ENCODE measurements at regions not wholly inside any gene's neighbourhood (a gene's known extent, or its start where the extent isn't known, plus 50 kb on each side); places are given as distances from the start of the nearest gene placed in this dataset.

DNA sequence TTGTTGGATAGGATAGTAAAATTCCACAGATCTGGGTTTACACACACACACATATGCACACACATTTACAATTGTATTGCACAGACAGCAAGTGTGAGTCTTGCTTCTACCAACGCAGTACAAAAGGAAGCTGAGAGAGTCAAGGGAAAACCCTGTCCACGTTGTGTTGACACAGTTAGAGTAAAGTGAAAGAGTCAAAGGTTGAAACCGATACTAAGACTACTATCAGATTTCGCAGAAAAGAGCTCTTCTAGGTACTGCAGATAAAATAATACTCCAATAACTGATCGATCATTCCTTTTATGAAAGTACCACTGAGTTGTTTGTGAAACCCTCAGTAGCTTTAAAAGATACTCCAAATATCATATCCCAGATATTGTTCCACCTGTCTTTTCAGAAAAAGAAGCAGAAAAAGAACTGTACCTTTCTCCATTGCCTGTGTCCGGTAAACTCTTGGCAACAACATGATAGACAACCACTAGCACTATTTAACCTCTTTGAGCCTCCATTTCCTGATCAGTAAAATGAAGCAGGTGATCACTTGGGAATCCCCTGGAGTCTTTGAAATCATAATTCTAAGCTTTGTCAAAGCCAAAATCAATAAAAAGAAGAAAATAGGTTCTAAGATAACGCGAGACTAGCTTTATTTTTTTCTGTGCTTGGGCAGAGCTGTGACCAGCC is 224.6 kb upstream of the FOXN3 start (continued):
- no peak for TF ChIP-seq MYC (IDR thresholded peaks at IDR 0.05; ENCODE audit: insufficient read depth, insufficient read length, insufficient replicate concordance, low read length, severe bottlenecking)
- peak in 1 of 2 experiments; percentile 27; a peak in 1 of 4 replicates for TF ChIP-seq ETV6 (conservative IDR thresholded peaks at IDR 0.05 in 1 of 2, IDR thresholded peaks at IDR 0.05 in 1 of 2; ENCODE audit: borderline replicate concordance in 1 of 2, low read depth in 1 of 2)
- TF ChIP-seq, protein P1, sequence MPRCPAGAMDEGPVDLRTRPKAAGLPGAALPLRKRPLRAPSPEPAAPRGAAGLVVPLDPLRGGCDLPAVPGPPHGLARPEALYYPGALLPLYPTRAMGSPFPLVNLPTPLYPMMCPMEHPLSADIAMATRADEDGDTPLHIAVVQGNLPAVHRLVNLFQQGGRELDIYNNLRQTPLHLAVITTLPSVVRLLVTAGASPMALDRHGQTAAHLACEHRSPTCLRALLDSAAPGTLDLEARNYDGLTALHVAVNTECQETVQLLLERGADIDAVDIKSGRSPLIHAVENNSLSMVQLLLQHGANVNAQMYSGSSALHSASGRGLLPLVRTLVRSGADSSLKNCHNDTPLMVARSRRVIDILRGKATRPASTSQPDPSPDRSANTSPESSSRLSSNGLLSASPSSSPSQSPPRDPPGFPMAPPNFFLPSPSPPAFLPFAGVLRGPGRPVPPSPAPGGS (IDR thresholded peaks at IDR 0.05; ENCODE audit: borderline replicate concordance, insufficient read depth, low read depth, low read length, poor library complexity, severe bottlenecking), result peak; percentile 39
- TF ChIP-seq YY1 (IDR thresholded peaks at IDR 0.05; ENCODE audit: low read depth, low read length), result no peak
- TF ChIP-seq, protein P2, sequence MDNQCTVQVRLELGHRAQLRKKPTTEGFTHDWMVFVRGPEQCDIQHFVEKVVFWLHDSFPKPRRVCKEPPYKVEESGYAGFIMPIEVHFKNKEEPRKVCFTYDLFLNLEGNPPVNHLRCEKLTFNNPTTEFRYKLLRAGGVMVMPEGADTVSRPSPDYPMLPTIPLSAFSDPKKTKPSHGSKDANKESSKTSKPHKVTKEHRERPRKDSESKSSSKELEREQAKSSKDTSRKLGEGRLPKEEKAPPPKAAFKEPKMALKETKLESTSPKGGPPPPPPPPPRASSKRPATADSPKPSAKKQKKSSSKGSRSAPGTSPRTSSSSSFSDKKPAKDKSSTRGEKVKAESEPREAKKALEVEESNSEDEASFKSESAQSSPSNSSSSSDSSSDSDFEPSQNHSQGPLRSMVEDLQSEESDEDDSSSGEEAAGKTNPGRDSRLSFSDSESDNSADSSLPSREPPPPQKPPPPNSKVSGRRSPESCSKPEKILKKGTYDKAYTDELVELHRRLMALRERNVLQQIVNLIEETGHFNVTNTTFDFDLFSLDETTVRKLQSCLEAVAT (IDR thresholded peaks at IDR 0.05), result no peak
- TF ChIP-seq CREM (IDR thresholded peaks at IDR 0.05; ENCODE audit: low read depth), result peak; percentile 28; the same call in 1 of the 2 replicates
- TF ChIP-seq TAF1 (IDR thresholded peaks at IDR 0.05; ENCODE audit: borderline replicate concordance, low read depth, low read length), result no peak
- TF ChIP-seq TARDBP (IDR thresholded peaks at IDR 0.05; ENCODE audit: borderline replicate concordance), result no peak
- TF ChIP-seq PML (IDR thresholded peaks at IDR 0.05; ENCODE audit: low read length), result no peak
- TF ChIP-seq NR2F1 (conservative IDR thresholded peaks at IDR 0.05), result 0 out of 2 replicates have a peak, but pooled peaks have one; percentile 18
- no peak; the same call in 1 of the 2 replicates for TF ChIP-seq GATAD2B (conservative IDR thresholded peaks at IDR 0.05; ENCODE audit: low read depth)
- TF ChIP-seq ZNF384 (IDR thresholded peaks at IDR 0.05; ENCODE audit: borderline replicate concordance, low read depth, low read length), result no peak
- 0 out of 2 replicates have a peak, but pooled peaks have one; percentile 27 for TF ChIP-seq RUNX3 (IDR thresholded peaks at IDR 0.05; ENCODE audit: low read length)
- TF ChIP-seq NFXL1 (IDR thresholded peaks at IDR 0.05; ENCODE audit: borderline replicate concordance), result no peak
- TF ChIP-seq BHLHE40 (IDR thresholded peaks at IDR 0.05; ENCODE audit: borderline replicate concordance in 1 of 2, low read depth in 2 of 2, low read length in 1 of 2), result 0 out of 4 replicates have a peak, but pooled peaks of 1 of the 2 experiments have one; percentile 28
- no peak for TF ChIP-seq ESRRA (IDR thresholded peaks at IDR 0.05; ENCODE audit: low read length)
- no peak for TF ChIP-seq BMI1 (IDR thresholded peaks at IDR 0.05; ENCODE audit: borderline replicate concordance)
- TF ChIP-seq USF2 (IDR thresholded peaks at IDR 0.05; ENCODE audit: borderline replicate concordance, low read depth, low read length), result no peak
- 0 out of 2 replicates have a peak, but pooled peaks have one; percentile 0 for TF ChIP-seq RAD21 (IDR thresholded peaks at IDR 0.05; ENCODE audit: insufficient read depth, low read depth, low read length)
- TF ChIP-seq PKNOX1 (IDR thresholded peaks at IDR 0.05), result peak; percentile 72
- TF ChIP-seq ZNF274 (IDR thresholded peaks at IDR 0.05; ENCODE audit: insufficient read depth, insufficient read length), result no peak
- no peak for TF ChIP-seq LARP7 (IDR thresholded peaks at IDR 0.05)
- TF ChIP-seq POLR2AphosphoS5 (IDR thresholded peaks at IDR 0.05; ENCODE audit: low read length), result no peak
- no peak for TF ChIP-seq JUNB (IDR thresholded peaks at IDR 0.05)
- TF ChIP-seq SIN3A (IDR thresholded peaks at IDR 0.05; ENCODE audit: low read depth, low read length), result no peak
- TF ChIP-seq MYB (IDR thresholded peaks at IDR 0.05; ENCODE audit: borderline replicate concordance, low read depth, low read length), result no peak
- TF ChIP-seq CBX5 (IDR thresholded peaks at IDR 0.05; ENCODE audit: low read depth), result no peak

All from GM12878 (cell line).